Mesenchymal stem cell (in vitro differentiated cells and primary cell): ENCODE measurements at regions not wholly inside any gene's neighbourhood (a gene's known extent, or its start where the extent isn't known, plus 50 kb on each side); places are given as distances from the start of the nearest gene placed in this dataset.
A peak's percentile ranks its signal among the peaks of the same experiment; 100 is the strongest.

Source experiments
- DNase-seq: peaks from one replicate; pipeline ENCODE4 v3.0.0-alpha.2; 2013
- H2AFZ ChIP-seq: one replicate; pipeline ENCODE4 v1.6.1; 2013; ENCODE audit warnings: low read depth, mild to moderate bottlenecking, control low read depth, inconsistent platforms, low read length, moderate library complexity
- H2AK5ac ChIP-seq: 2 replicates; pipeline ENCODE4 v1.6.1; 2013; ENCODE audit warnings: low read length, moderate library complexity, mild to moderate bottlenecking, inconsistent platforms; ENCODE audit not compliant: severe bottlenecking
- H2BK120ac ChIP-seq: one replicate; pipeline ENCODE4 v1.6.1; 2013; ENCODE audit warnings: low read depth, mild to moderate bottlenecking, inconsistent platforms, low read length, moderate library complexity
- H2BK12ac ChIP-seq, 2 experiments: one replicate each; pipeline ENCODE4 v1.6.1; 2013; ENCODE audit warnings: inconsistent platforms in 2 of 2, low read length in 2 of 2, mild to moderate bottlenecking in 2 of 2, moderate library complexity in 2 of 2, control low read depth in 1 of 2
- H2BK15ac ChIP-seq: one replicate; pipeline ENCODE4 v1.6.1; 2013; ENCODE audit warnings: mild to moderate bottlenecking, low read depth, inconsistent platforms; ENCODE audit not compliant: poor library complexity, severe bottlenecking
- H2BK5ac ChIP-seq: 2 replicates; pipeline ENCODE4 v1.6.1; 2013; ENCODE audit warnings: low read depth, mild to moderate bottlenecking, low read length, control low read depth, inconsistent platforms; ENCODE audit not compliant: poor library complexity, severe bottlenecking
- H3K14ac ChIP-seq, 2 experiments: one replicate each; pipeline ENCODE4 v1.6.1; 2013; ENCODE audit warnings: inconsistent platforms in 2 of 2, low read length in 2 of 2, control low read depth in 1 of 2, mild to moderate bottlenecking in 1 of 2, moderate library complexity in 1 of 2
- H3K18ac ChIP-seq, 2 experiments: one replicate each; pipeline ENCODE4 v1.6.1; 2013; ENCODE audit warnings: inconsistent platforms in 2 of 2, low read length in 2 of 2, control low read depth in 1 of 2, low read depth in 1 of 2, mild to moderate bottlenecking in 1 of 2
- H3K23ac ChIP-seq, 2 experiments: one replicate each; pipeline ENCODE4 v1.6.1; 2013; ENCODE audit warnings: inconsistent platforms in 2 of 2, low read length in 2 of 2, mild to moderate bottlenecking in 2 of 2, moderate library complexity in 2 of 2, control low read depth in 1 of 2
- H3K27ac ChIP-seq: 2 replicates; pipeline ENCODE4 v1.5.1; 2013; ENCODE audit warnings: mild to moderate bottlenecking, moderate library complexity, low read length, control low read depth, inconsistent platforms; ENCODE audit not compliant: poor library complexity, severe bottlenecking
- H3K27me3 ChIP-seq, 2 experiments: 2 replicates each; pipeline versions ENCODE4 v1.6.1 to v1.7.0; 2013; ENCODE audit warnings: low read length in 2 of 2, mild to moderate bottlenecking in 2 of 2, moderate library complexity in 2 of 2, control low read depth in 1 of 2, inconsistent platforms in 1 of 2; ENCODE audit not compliant: control insufficient read depth in 1 of 2, insufficient read depth in 1 of 2
- H3K36me3 ChIP-seq, 2 experiments: 2 replicates each; pipeline versions ENCODE4 v1.6.1 to v1.7.0; 2013; ENCODE audit warnings: low read length in 2 of 2, control low read depth in 1 of 2, inconsistent platforms in 1 of 2, low read depth in 1 of 2, mild to moderate bottlenecking in 1 of 2; ENCODE audit not compliant: insufficient read depth in 2 of 2, control insufficient read depth in 1 of 2
- H3K4ac ChIP-seq, 2 experiments: one replicate each; pipeline ENCODE4 v1.6.1; 2013; ENCODE audit warnings: inconsistent platforms in 2 of 2, low read length in 2 of 2, mild to moderate bottlenecking in 2 of 2, moderate library complexity in 2 of 2, control low read depth in 1 of 2, low read depth in 1 of 2
- H3K4me1 ChIP-seq: 2 replicates; pipeline ENCODE4 v1.6.1; 2013; ENCODE audit warnings: low read depth, low read length, control low read depth; ENCODE audit not compliant: control insufficient read depth, insufficient read depth
- H3K4me2 ChIP-seq: 2 replicates; pipeline ENCODE4 v1.6.1; 2013; ENCODE audit warnings: low read length, mild to moderate bottlenecking, inconsistent platforms; ENCODE audit not compliant: poor library complexity, severe bottlenecking
- H3K4me3 ChIP-seq, 2 experiments: 2 replicates each; pipeline versions ENCODE4 v1.5.1 to v1.7.0; 2013; ENCODE audit warnings: low read length in 2 of 2, mild to moderate bottlenecking in 2 of 2, control low read depth in 1 of 2, low read depth in 1 of 2; ENCODE audit not compliant: insufficient read depth in 1 of 2
- H3K79me1 ChIP-seq: replicated peaks from 2 replicates; pipeline ENCODE4 v1.6.1; 2013; ENCODE audit warnings: mild to moderate bottlenecking, control low read depth, low read length, inconsistent platforms; ENCODE audit not compliant: poor library complexity, severe bottlenecking
- H3K9ac ChIP-seq: 2 replicates; pipeline ENCODE4 v1.7.0; 2013; ENCODE audit warnings: mild to moderate bottlenecking, low read length, moderate library complexity
- H3K9me3 ChIP-seq: 2 replicates; pipeline ENCODE4 v1.7.0; 2013; ENCODE audit warnings: mild to moderate bottlenecking, low read length; ENCODE audit not compliant: control insufficient read depth
- H4K8ac ChIP-seq: one replicate; pipeline ENCODE4 v1.6.1; 2013; ENCODE audit warnings: inconsistent platforms, mild to moderate bottlenecking, low read length, moderate library complexity
- H4K91ac ChIP-seq: one replicate; pipeline ENCODE4 v1.6.1; 2013; ENCODE audit warnings: mild to moderate bottlenecking, low read length, inconsistent platforms
- WGBS: methylation state at CpG from one replicate; pipeline ENCODE4 v1.1.7; 2013; ENCODE audit warnings: mixed read lengths; 5-methylcytosine and 5-hydroxymethylcytosine counted together

- Histone ChIP-seq H2BK120ac (no peak overlapping the region), H3K27ac (no peak overlapping the region), H3K9me3 (no peaks in the 10 kb centered on the region), H4K91ac (no peak overlapping the region), H2BK12ac (no peak overlapping the region), H2BK15ac (no peak overlapping the region), H2AK5ac (no peak overlapping the region), H3K4me2 (no peak overlapping the region), H3K27me3 (no peaks in the 10 kb centered on the region), H3K4me1 (no peaks in the 10 kb centered on the region), H3K14ac (no peak overlapping the region), H2AFZ (no peak overlapping the region), H2BK5ac (no peak overlapping the region), H3K79me1 (no peaks in the 10 kb centered on the region), H3K9ac (no peak overlapping the region), H3K18ac (no peak overlapping the region), H3K23ac (no peak overlapping the region), H3K4me3 (no peak overlapping the region), H3K4ac (no peak overlapping the region), H4K8ac (no peak overlapping the region), H3K36me3 (no peaks in the 10 kb centered on the region)
- WGBS = 87% methylated on average over 2 of the region's 2 CpGs
- peak; percentile 2 for DNase-seq
These were observed 1094.6 kb upstream of the CDH2 start for GRCh38 chr18:29271501-29271900.

GRCh38 chr18:29259838-29260237, 1082.9 kb upstream of the CDH2 start:
- Histone ChIP-seq H3K18ac (no peak overlapping the region), H3K14ac (no peak overlapping the region), H3K9me3 (no peaks in the 10 kb centered on the region), H2BK12ac (no peak overlapping the region), H3K27ac (no peak overlapping the region), H2BK15ac (no peak overlapping the region), H4K91ac (no peak overlapping the region), H3K4me3 (peak overlapping the region in 1 of 2 experiments; percentile 10), H3K23ac (no peak overlapping the region), H2BK5ac (no peak overlapping the region), H2AK5ac (no peak overlapping the region), H3K36me3 (no peaks in the 10 kb centered on the region), H3K79me1 (no peaks in the 10 kb centered on the region), H3K27me3 (no peaks in the 10 kb centered on the region), H3K9ac (peak overlapping the region; percentile 12), H3K4me1 (no peaks in the 10 kb centered on the region), H4K8ac (no peak overlapping the region), H2BK120ac (no peak overlapping the region), H3K4ac (no peak overlapping the region), H3K4me2 (no peak overlapping the region), H2AFZ (no peak overlapping the region)
- DNase-seq = no peak
- WGBS = 93% methylated on average over 2 of the region's 2 CpGs

GRCh38 chr18:29254123-29254522, 1077.2 kb upstream of the CDH2 start:
- Histone ChIP-seq H2AFZ (no peak overlapping the region), H3K27me3 (no peaks in the 10 kb centered on the region), H3K14ac (no peak overlapping the region), H2BK120ac (no peak overlapping the region), H3K23ac (no peak overlapping the region), H3K27ac (no peak overlapping the region), H2BK15ac (no peak overlapping the region), H2AK5ac (no peak overlapping the region), H3K36me3 (no peaks in the 10 kb centered on the region), H3K9me3 (no peaks in the 10 kb centered on the region), H3K79me1 (no peaks in the 10 kb centered on the region), H2BK12ac (no peak overlapping the region), H3K4me1 (no peaks in the 10 kb centered on the region), H3K9ac (no peak overlapping the region), H3K4me3 (no peak overlapping the region), H2BK5ac (no peak overlapping the region), H4K91ac (no peak overlapping the region), H4K8ac (no peak overlapping the region), H3K4ac (no peak overlapping the region), H3K18ac (no peak overlapping the region), H3K4me2 (no peak overlapping the region)
- no peak for DNase-seq
- WGBS = 100% methylated on average over 1 of the region's 2 CpGs

GRCh38 chr18:29251681-29252080, 1074.8 kb upstream of the CDH2 start:
- H3K79me1 ChIP-seq = no peaks in the 10 kb centered on the region
- no peak overlapping the region for H2BK120ac ChIP-seq
- H3K27me3 ChIP-seq = no peaks in the 10 kb centered on the region
- no peak overlapping the region for H2BK5ac ChIP-seq
- WGBS = 71% methylated on average over 1 of the region's 1 CpG
- H3K23ac ChIP-seq = no peak overlapping the region
- H3K9me3 ChIP-seq = no peaks in the 10 kb centered on the region
- no peak overlapping the region for H3K27ac ChIP-seq
- H3K4ac ChIP-seq = no peak overlapping the region
- H2BK15ac ChIP-seq = no peak overlapping the region
- H3K4me3 ChIP-seq = no peak overlapping the region
- no peak overlapping the region for H4K91ac ChIP-seq
- no peak overlapping the region for H2AK5ac ChIP-seq
- no peaks in the 10 kb centered on the region for H3K36me3 ChIP-seq
- no peak overlapping the region for H2BK12ac ChIP-seq
- no peak overlapping the region for H3K18ac ChIP-seq
- no peak overlapping the region for H3K4me2 ChIP-seq
- no peak overlapping the region for H2AFZ ChIP-seq
- no peaks in the 10 kb centered on the region for H3K4me1 ChIP-seq
- DNase-seq = no peak
- H3K14ac ChIP-seq = no peak overlapping the region
- no peak overlapping the region for H3K9ac ChIP-seq
- H4K8ac ChIP-seq = no peak overlapping the region
